Vagina (tissue), 2 donors: ENCODE measurements at regions not wholly inside any gene's neighbourhood (a gene's known extent, or its start where the extent isn't known, plus 50 kb on each side); places are given as distances from the start of the nearest gene placed in this dataset.

Experiments used
- CTCF ChIP-seq, 3 experiments: fragments of 450-650 bp in 2 of 3; fragments of 200-600 bp in 1 of 3; sonication (generic) in 1 of 3; IDR thresholded peaks; one replicate each; pipeline ENCODE4 v1.5.1; 2017 to 2019; ENCODE audit warnings: antibody characterized with exemption in 3 of 3, mild to moderate bottlenecking in 2 of 3, moderate library complexity in 2 of 3
- POLR2A ChIP-seq, 2 donors: fragments of 450-650 bp; IDR thresholded peaks; one replicate each; pipeline ENCODE4 v1.6.1; 2017; ENCODE audit warnings: antibody characterized with exemption in 2 of 2, mild to moderate bottlenecking in 2 of 2, moderate library complexity in 2 of 2
- POLR2AphosphoS5 ChIP-seq, 2 donors: sonication (generic); formaldehyde crosslinking; IDR thresholded peaks; one replicate each; pipeline ENCODE4 v1.9.0; 2017; ENCODE audit warnings: antibody characterized with exemption in 2 of 2, mild to moderate bottlenecking in 2 of 2, low read depth in 1 of 2; ENCODE audit not compliant: insufficient read depth in 1 of 2

GRCh38 chr3:177479630-177480029 is 282.3 kb upstream of the TBL1XR1 start:
- no peak for TF ChIP-seq POLR2AphosphoS5 (IDR thresholded peaks at IDR 0.05; ENCODE audit: insufficient read depth in 1 of 2, low read depth in 1 of 2)
- TF ChIP-seq POLR2A (IDR thresholded peaks at IDR 0.05), result no peak
- no peak for TF ChIP-seq CTCF (IDR thresholded peaks at IDR 0.05)
